Liver (tissue), 8 donors: ENCODE measurements at regions not wholly inside any gene's neighbourhood (a gene's known extent, or its start where the extent isn't known, plus 50 kb on each side); places are given as distances from the start of the nearest gene placed in this dataset.

Experiments
- DNase-seq: peaks from one replicate; pipeline ENCODE4 v3.0.0-alpha.2; 2017; ENCODE audit warnings: low spot score
- H3K27ac ChIP-seq, 2 donors: one replicate each; pipeline ENCODE4 v1.7.0; 2013; ENCODE audit warnings: inconsistent platforms in 2 of 2, low read length in 2 of 2, control low read depth in 1 of 2, low read depth in 1 of 2, mild to moderate bottlenecking in 1 of 2
- H3K27me3 ChIP-seq, 4 donors: one replicate each; pipeline versions ENCODE4 v1.6.1 to v1.7.0; 2013; ENCODE audit warnings: low read length in 3 of 4, inconsistent platforms in 1 of 4, mild to moderate bottlenecking in 1 of 4, moderate library complexity in 1 of 4; ENCODE audit not compliant: control insufficient read depth in 4 of 4, insufficient read depth in 4 of 4
- H3K36me3 ChIP-seq, 4 donors: one replicate each; pipeline versions ENCODE4 v1.6.1 to v1.7.0; 2013; ENCODE audit warnings: low read length in 3 of 4, mild to moderate bottlenecking in 3 of 4, low read depth in 1 of 4, moderate library complexity in 1 of 4; ENCODE audit not compliant: control insufficient read depth in 4 of 4, insufficient read depth in 3 of 4
- H3K4me1 ChIP-seq, 4 donors: one replicate each; pipeline versions ENCODE4 v1.6.1 to v1.7.0; 2013; ENCODE audit warnings: low read length in 3 of 4, mild to moderate bottlenecking in 3 of 4, moderate library complexity in 1 of 4; ENCODE audit not compliant: control insufficient read depth in 4 of 4, insufficient read depth in 4 of 4
- H3K4me3 ChIP-seq, 3 donors: one replicate each; pipeline versions ENCODE4 v1.6.1 to v1.7.0; 2013; ENCODE audit warnings: low read length in 3 of 3, control low read depth in 1 of 3, low read depth in 1 of 3, mild to moderate bottlenecking in 1 of 3
- H3K9ac ChIP-seq, 2 donors: one replicate each; pipeline ENCODE4 v1.7.0; 2013; ENCODE audit warnings: low read length in 2 of 2, mild to moderate bottlenecking in 2 of 2, moderate library complexity in 2 of 2, control low read depth in 1 of 2, low read depth in 1 of 2
- H3K9me3 ChIP-seq, 4 donors: one replicate each; pipeline versions ENCODE4 v1.6.1 to v1.7.0; 2013; ENCODE audit warnings: low read length in 3 of 4; ENCODE audit not compliant: control insufficient read depth in 4 of 4
- EGR1 ChIP-seq, 2 donors: IDR thresholded peaks; 2 replicates each; pipeline ENCODE4 v1.6.1; 2016 to 2018; ENCODE audit warnings: antibody characterized with exemption in 2 of 2, low read depth in 2 of 2
- FOXA1 ChIP-seq: IDR thresholded peaks from 2 replicates; pipeline ENCODE4 v1.6.1; 2016; ENCODE audit warnings: antibody characterized with exemption
- FOXA2 ChIP-seq: IDR thresholded peaks from 2 replicates; pipeline ENCODE4 v1.6.1; 2016; ENCODE audit warnings: antibody characterized with exemption
- GABPA ChIP-seq, 2 donors: IDR thresholded peaks in 1 of 2; conservative IDR thresholded peaks in 1 of 2; 2 replicates each; pipeline ENCODE4 v1.6.1; 2016; ENCODE audit warnings: antibody characterized with exemption in 2 of 2, mild to moderate bottlenecking in 1 of 2, moderate library complexity in 1 of 2
- HNF4A ChIP-seq, 2 donors: conservative IDR thresholded peaks; 2 replicates each; pipeline ENCODE4 v1.6.1; 2016; ENCODE audit warnings: antibody characterized with exemption in 2 of 2, mild to moderate bottlenecking in 2 of 2
- HNF4G ChIP-seq: IDR thresholded peaks from 2 replicates; pipeline ENCODE4 v1.6.1; 2016; ENCODE audit warnings: antibody characterized with exemption
- JUND ChIP-seq, 2 donors: IDR thresholded peaks; 2 replicates each; pipeline ENCODE4 v1.6.1; 2016; ENCODE audit warnings: antibody characterized with exemption in 2 of 2
- MAX ChIP-seq: IDR thresholded peaks from 2 replicates; pipeline ENCODE4 v1.6.1; 2016; ENCODE audit warnings: antibody characterized with exemption
- NR2F2 ChIP-seq: IDR thresholded peaks from 2 replicates; pipeline ENCODE4 v1.6.1; 2016; ENCODE audit warnings: antibody characterized with exemption
- RAD21 ChIP-seq, 2 donors: IDR thresholded peaks; 2 replicates each; pipeline ENCODE4 v1.6.1; 2016; ENCODE audit warnings: antibody characterized with exemption in 2 of 2, mild to moderate bottlenecking in 2 of 2
- REST ChIP-seq: IDR thresholded peaks from 2 replicates; pipeline ENCODE4 v1.6.1; 2016; ENCODE audit warnings: antibody characterized with exemption, mild to moderate bottlenecking
- RXRA ChIP-seq, 2 donors: IDR thresholded peaks; 2 replicates each; pipeline ENCODE4 v1.6.1; 2017 to 2018; ENCODE audit warnings: antibody characterized with exemption in 2 of 2, mild to moderate bottlenecking in 1 of 2
- SP1 ChIP-seq: IDR thresholded peaks from 2 replicates; pipeline ENCODE4 v1.6.1; 2018; ENCODE audit warnings: antibody characterized with exemption, mild to moderate bottlenecking
- TAF1 ChIP-seq: conservative IDR thresholded peaks from 2 replicates; pipeline ENCODE4 v1.6.1; 2016; ENCODE audit warnings: antibody characterized with exemption, mild to moderate bottlenecking
- YY1 ChIP-seq: IDR thresholded peaks from 2 replicates; pipeline ENCODE4 v1.6.1; 2016; ENCODE audit warnings: antibody characterized with exemption, mild to moderate bottlenecking
- ZBTB33 ChIP-seq: IDR thresholded peaks from 2 replicates; pipeline ENCODE4 v1.6.1; 2016; ENCODE audit warnings: antibody characterized with exemption
- WGBS: extraction: QIAGEN DNeasy Blood & Tissue Kit; methylation state at CpG from one replicate; pipeline ENCODE4 v1.1.7; 2013; 5-methylcytosine and 5-hydroxymethylcytosine counted together
- TF ChIP-seq, protein P1 (sequence below): fragments of 150-350 bp; IDR thresholded peaks from 2 replicates; pipeline ENCODE4 v1.5.1; 2017; ENCODE audit warnings: improper control_type of control experiment, low read depth, low read length; ENCODE audit not compliant: missing input control
- TF ChIP-seq, protein P2 (sequence below): IDR thresholded peaks from 2 replicates; pipeline ENCODE4 v1.6.1; 2016; ENCODE audit warnings: antibody characterized with exemption
- donor health status: healthy.
- donor health status: healthy.
- donor health status: healthy.
- donor health status: healthy.
- donor health status: healthy.

DNA sequence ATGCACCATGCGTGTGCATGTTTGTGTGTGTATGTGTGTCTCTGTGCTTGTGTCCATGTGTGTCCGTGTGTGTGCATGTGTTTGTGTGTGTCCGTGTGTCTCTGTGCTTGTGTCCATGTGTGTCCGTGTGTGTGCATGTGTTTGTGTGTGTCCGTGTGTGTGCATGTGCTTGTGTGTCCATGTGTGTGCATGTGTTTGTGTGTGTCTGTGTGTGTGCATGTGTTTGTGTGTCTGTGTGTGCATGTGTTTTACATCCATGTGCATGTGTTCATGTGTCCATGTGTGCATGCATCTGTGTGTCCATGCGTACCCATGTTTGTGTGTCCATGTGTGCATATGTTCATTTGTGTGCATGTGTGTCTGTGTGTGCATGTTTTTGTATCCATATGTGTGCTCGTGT, 100.5 kb downstream of the LBH start:
- Histone ChIP-seq H3K4me1 (no peaks in the 10 kb centered on the region), H3K9me3 (no peaks in the 10 kb centered on the region), H3K27me3 (no peaks in the 10 kb centered on the region), H3K4me3 (no peak overlapping the region), H3K36me3 (no peaks in the 10 kb centered on the region), H3K9ac (no peak overlapping the region), H3K27ac (no peak overlapping the region)
- 97% methylated on average over 7 of the region's 7 CpGs for WGBS
- no peak for TF ChIP-seq EGR1 (IDR thresholded peaks at IDR 0.05; ENCODE audit: low read depth in 2 of 2)
- no peak for TF ChIP-seq FOXA2
- TF ChIP-seq MAX, result no peak
- no peak for TF ChIP-seq NR2F2
- no peak for TF ChIP-seq RXRA (IDR thresholded peaks at IDR 0.05)
- no peak for TF ChIP-seq HNF4A (conservative IDR thresholded peaks at IDR 0.05)
- no peak for TF ChIP-seq YY1
- no peak for DNase-seq

GRCh38 chr2:30332791-30333453, 101.6 kb downstream of the LBH start:
- Histone ChIP-seq H3K4me1 (no peaks in the 10 kb centered on the region), H3K9me3 (no peaks in the 10 kb centered on the region), H3K27me3 (no peaks in the 10 kb centered on the region), H3K27ac (no peak overlapping the region), H3K9ac (no peak overlapping the region), H3K4me3 (no peak overlapping the region), H3K36me3 (no peaks in the 10 kb centered on the region)
- no peak for TF ChIP-seq GABPA (IDR thresholded peaks at IDR 0.05 in 1 of 2, conservative IDR thresholded peaks at IDR 0.05 in 1 of 2)
- TF ChIP-seq REST, result no peak
- no peak for TF ChIP-seq YY1
- TF ChIP-seq, protein P1, sequence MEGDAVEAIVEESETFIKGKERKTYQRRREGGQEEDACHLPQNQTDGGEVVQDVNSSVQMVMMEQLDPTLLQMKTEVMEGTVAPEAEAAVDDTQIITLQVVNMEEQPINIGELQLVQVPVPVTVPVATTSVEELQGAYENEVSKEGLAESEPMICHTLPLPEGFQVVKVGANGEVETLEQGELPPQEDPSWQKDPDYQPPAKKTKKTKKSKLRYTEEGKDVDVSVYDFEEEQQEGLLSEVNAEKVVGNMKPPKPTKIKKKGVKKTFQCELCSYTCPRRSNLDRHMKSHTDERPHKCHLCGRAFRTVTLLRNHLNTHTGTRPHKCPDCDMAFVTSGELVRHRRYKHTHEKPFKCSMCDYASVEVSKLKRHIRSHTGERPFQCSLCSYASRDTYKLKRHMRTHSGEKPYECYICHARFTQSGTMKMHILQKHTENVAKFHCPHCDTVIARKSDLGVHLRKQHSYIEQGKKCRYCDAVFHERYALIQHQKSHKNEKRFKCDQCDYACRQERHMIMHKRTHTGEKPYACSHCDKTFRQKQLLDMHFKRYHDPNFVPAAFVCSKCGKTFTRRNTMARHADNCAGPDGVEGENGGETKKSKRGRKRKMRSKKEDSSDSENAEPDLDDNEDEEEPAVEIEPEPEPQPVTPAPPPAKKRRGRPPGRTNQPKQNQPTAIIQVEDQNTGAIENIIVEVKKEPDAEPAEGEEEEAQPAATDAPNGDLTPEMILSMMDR, result no peak
- peak; percentile 60 to 86 for TF ChIP-seq HNF4A (conservative IDR thresholded peaks at IDR 0.05)
- TF ChIP-seq RAD21 (IDR thresholded peaks at IDR 0.05), result no peak
- TF ChIP-seq SP1, result no peak
- TF ChIP-seq NR2F2, result no peak
- TF ChIP-seq FOXA1, result no peak
- TF ChIP-seq ZBTB33, result no peak
- no peak for TF ChIP-seq TAF1
- TF ChIP-seq HNF4G, result peak; percentile 22
- TF ChIP-seq, protein P2, sequence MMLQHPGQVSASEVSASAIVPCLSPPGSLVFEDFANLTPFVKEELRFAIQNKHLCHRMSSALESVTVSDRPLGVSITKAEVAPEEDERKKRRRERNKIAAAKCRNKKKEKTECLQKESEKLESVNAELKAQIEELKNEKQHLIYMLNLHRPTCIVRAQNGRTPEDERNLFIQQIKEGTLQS, result no peak
- peak in 1 of 2 donors; percentile 9 for TF ChIP-seq RXRA (IDR thresholded peaks at IDR 0.05)
- TF ChIP-seq JUND (IDR thresholded peaks at IDR 0.05), result no peak
- no peak for TF ChIP-seq MAX
- no peak for TF ChIP-seq EGR1 (IDR thresholded peaks at IDR 0.05; ENCODE audit: low read depth in 2 of 2)
- TF ChIP-seq FOXA2, result no peak
- WGBS, result 71% methylated on average over 4 of the region's 4 CpGs
- no peak for DNase-seq
